Stimulated activated CD4-positive, alpha-beta T cell treated with anti-CD3 and anti-CD28 coated beads, Interleukin-4, amount 100 ng/mL, for 1 hour (primary cell): ENCODE measurements at regions not wholly inside any gene's neighbourhood (a gene's known extent, or its start where the extent isn't known, plus 50 kb on each side); places are given as distances from the start of the nearest gene placed in this dataset.
"Not testable (repeated sequence)": the region's sequence is repeated elsewhere in the genome, so short reads cannot be mapped to it uniquely, and the experiment has no call there.

Experiments
- DNase-seq: peaks from one replicate; pipeline ENCODE4 v3.0.0-alpha.2; 2020

DNA sequence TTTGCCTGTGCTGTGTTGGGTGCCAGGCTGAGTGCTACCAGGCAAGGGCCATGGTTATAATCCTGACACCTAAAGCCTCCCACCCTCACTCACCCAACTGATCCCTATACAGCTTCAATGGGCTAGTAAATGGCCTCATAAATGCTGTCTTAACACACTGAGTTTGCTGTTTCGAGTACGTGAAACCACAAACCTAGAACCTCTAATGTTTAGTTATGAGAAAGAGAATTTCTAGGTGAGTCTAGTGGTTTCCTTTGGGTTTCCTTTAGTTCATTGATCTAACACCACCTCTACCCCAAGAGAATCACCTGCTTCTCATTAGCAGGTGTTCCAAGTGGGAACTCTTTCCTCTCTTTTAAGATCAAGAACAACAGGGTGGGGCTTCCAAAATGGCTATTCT is 172.0 kb downstream of the MC4R start:
- DNase-seq: no peak

DNA sequence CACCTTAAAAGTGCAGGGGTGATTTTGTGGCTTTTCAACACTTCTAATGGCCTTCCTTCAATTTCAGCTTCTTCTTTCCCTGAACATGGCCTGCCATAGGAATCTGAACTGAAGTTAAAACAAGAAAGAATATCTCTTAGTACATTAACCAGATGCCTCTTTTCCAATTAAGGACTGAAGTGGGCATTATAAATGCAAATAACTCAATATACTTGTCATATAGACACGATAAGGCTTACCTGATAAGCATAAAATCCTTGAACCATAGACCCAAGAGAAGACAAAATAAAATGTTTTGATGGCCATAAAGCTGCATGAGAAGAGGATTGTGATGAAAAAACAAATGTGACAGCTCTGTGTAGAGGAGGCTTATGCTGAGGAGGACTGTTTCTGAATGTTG is 173.1 kb downstream of the MC4R start:
- no peak for DNase-seq

DNA sequence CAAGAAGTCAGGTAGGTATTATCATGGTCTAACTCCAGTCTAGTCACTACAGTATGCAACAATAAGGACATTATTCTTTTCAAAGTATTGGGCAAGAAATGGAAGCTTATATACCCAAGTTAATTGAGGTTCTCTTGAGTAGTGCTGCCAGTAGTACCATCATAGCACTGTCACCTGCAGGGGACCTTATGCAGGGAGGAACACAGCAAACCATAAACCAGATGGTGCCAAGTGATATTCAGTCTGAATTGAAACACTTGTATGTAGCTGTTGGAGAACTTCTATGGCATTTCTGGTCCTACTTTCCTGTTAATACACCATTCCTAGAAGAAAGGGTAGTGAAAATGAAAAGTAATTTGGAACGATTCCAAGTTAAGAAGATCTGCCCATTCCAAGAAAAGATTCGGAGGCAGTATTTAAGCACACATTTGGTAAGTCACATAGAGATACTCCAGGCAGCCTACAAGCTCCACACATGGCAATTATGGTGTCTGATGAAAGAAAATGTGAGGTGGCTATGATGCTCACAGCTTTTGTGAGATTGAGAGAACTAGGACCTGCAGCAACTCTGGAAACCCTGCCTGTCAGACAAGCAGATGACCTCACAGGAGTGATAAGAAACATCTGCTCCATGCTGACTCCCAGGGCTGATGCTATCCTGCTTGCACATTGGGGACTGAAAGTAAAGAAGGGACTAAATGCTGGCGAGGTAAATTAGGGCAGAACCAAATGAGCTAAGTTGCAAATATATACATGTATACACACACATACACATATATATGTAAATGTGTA is 174.7 kb downstream of the MC4R start:
- no peak for DNase-seq

DNA sequence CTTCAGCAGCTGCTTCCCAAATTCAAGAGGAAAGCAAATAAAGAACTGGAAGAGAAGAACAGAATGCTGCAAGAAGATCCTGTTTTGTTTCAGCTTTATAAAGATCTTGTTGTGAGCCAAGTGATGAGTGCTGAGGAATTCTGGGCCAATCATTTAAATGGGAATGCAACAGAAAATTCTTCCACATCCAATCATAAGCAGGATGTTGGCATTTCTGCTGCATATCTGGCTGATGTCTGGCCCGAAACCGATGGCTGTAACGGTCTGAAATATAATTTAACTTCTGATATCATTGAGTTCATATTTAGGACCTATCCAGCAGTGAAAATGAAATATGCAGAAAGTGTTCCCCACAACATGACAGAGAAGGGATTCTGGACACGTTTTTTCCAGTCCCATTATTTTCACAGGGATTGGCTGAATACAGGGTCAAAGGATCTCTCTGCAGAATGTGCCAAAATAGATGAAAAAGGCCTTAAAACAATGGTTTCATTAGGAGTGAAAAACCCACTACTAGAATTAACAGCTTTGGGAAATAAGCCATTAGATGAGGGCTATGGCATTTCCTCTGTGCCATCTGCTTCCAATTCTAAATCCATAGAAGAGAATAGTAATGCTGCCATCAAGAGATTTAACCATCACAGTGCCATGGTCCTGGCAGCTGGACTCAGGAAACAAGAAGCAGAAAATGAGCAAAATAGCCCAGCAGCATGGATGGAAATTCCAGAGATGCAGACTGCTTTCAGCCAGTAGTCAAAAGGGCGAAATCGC is 175.6 kb downstream of the MC4R start:
- DNase-seq: no peak

DNA sequence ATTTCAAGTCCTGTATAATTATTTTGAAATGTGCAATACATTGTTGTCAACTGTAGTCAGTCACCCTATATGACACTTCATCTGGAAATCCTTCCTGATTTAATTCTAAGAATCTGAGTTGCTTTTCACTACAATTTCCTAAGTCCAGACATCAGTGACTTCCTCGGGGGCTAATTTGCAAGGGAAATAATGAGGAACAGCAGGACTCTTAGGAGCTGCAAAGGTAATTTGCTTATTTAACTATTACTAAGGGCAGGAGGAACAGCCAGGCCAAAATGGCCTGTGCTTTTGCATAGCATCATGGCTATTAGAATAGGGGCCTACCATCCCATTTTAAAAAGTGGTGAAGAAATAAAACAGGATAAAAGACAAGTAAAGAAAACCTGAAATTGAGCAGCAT is 178.8 kb downstream of the MC4R start:
- DNase-seq: no peak

DNA sequence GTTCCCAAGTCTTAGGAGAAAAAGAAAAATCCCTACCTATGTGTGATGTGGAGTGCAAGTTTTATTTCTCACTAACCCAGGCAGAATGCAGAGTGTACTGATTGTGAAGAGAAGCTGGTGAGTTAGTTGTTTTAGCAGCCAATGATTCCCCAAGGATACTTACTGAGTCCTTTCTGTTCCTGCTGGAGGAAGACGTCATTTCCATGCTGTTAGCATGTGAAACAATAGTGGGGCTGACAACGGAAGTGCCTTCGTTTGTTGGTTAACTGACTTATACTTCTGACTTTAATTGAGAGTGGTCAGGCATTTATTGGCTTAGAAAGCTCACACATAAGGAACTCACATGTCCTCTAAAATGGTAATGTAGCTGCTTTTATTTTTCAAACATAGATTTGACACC is 180.6 kb downstream of the MC4R start:
- no peak for DNase-seq

DNA sequence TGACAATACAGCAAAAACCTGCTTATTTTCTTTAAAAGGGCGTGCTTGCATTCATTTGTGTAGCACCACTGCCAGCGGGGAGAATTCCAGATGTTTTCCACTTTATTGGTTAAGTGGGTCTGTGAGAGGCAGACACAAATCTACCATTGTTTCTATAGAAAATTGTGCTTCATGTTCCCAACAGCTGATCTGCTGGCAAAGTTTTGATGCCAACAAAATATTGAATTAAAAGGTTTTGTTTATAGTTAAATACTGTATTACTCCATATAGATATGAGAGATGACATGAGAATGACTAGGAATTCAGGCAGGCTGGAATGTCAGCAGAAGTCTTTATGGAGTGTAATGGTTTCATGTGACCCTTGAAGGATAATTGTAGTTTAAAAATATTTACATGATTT is 182.7 kb downstream of the MC4R start:
- DNase-seq: no peak

DNA sequence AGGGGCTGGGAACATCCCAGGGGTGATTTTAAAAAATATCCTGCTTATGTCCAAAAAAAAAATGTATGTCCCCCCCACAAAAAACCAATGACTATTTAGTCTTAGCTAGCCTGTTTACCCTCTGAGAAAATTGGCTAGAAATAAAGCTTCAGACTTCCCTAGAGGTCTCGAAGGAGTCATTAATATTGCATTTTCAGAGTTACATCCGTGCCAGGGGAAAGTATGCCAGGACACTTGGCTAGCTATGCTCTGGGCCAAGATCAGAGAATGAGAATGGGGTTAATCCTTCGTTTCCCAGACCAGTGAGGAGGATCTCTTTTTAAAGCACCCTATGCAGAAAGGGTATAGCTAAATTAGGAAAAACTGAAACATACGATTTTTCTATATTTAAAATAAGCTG is 183.6 kb downstream of the MC4R start:
- no peak for DNase-seq

DNA sequence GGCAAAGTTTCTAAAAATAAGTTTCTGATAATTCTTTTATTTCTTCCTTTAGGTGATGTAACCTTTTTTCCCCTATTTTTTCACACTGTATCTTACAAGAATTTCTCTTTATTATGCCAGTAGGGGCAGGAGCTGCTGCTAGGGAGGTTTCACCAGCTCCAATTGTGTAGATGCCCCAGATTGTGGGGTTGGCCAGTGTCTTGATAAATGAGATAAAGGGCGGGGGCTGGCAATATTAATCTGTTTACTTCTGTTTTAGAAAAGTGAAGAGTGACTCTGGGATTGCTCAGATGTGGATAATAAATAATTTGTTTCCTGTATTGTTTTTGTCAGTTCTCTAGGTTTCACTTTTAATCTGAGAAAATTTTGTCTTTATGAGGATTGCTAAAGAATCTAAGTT is 190.4 kb downstream of the MC4R start:
- DNase-seq: no peak

DNA sequence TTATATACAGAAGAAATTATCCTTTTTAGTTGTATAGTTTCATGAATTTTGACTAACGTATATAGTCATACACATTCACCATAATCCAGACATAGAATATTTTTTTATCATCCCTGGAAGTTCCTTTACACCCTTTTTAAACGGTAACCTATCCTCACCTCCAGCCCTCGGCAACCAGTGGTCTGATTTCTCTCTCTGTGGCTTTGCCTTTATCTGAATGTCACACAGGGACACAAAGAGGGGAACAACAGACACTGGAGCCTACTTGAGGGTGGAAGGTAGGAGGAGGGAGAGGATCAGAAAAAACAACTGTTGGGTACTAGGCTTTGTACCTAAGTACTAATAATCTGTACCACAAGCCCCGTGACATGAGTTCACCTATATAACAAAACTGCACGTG is 191.9 kb downstream of the MC4R start:
- no peak for DNase-seq

DNA sequence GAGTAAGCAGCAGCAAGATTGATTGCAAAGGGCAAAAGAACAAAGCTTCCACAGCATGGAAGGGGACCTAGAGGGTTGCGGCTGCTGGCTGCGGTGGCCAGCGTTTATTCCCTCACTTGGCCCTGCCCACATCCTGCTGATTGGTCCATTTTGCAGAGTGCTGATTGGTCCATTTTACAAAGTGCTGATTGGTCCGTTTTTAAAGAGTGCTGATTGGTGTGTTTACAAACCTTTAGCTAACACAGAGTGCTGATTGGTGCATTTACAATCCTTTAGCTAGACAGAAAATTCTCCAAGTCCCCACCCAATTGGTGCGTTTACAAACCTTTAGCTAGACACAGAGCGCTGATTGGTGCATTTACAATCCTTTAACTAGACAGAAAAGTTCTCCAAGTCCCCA is 194.4 kb downstream of the MC4R start:
- DNase-seq: not testable (repeated sequence)

DNA sequence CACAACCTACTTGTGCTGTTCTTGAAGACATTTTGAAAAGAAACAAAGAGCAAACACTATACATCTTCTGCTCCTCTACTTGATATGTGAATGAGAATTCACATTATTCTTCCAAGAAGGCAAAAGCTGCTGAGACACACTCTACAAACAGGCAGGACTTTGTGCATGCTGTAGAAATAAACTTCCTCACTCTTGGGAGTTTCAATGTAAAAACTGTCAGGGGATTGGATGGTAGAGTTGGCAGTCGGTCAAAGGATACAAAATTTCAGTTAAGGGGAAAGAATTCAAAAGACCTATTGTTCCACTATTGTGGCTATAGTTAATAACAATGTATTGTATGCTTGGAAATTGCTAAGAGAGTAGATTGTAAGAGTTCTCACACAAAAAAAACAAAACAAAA is 196.3 kb downstream of the MC4R start:
- no peak for DNase-seq

DNA sequence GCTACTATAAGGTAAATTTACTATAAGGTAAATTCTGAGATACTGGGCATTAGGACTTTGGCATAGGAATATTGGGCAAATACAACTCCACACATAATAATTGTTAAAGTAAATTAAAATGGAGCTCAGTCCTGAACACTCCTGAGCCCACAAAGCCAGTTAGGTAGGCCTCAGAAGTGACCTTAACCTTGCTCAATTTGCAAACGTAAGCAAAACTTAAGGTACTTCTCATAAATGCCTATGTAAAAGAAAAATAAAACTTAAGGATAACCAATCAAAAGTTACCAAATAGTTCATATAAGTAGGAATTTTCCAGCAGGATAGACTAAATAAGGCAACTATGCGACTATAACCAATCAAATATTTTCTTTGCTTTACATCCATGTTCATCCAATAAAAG is 197.7 kb downstream of the MC4R start:
- no peak for DNase-seq

DNA sequence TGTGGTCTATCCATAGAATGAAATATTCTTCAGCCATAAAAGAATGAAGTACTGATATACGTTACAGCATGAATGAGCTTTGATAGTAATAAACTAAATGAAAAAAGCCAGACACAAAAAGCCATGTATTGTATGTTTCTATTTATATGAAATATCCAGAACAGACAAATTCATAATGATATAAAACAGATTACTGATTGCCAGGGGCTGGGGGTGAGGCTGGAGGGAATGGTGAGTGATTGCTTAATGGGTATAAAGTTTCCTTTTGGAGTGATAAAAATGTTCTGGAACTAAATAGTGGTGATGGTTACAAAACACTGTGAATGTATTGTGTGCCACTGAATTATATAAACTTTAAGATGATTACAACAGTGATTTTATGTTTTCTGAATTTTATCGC is 200.5 kb downstream of the MC4R start:
- no peak for DNase-seq

DNA sequence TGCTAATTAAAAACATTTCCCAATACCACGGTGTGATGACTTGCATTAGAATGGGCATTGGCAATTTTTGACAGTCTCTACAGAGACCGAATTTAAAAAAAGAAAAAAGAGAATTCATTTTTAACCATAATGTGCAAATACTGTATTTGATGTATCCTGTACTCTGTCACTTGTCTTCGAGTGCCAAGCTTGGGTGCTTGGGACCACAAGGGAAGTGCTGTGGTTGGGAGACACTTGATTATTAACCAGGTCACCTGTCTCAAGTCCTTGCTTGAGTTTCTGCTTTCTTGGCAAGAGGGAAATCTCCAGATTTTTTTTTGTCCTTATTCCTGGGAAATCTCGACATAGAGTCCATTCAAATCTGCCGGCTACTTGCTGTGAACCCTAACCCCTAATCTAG is 209.0 kb downstream of the MC4R start:
- DNase-seq: no peak

DNA sequence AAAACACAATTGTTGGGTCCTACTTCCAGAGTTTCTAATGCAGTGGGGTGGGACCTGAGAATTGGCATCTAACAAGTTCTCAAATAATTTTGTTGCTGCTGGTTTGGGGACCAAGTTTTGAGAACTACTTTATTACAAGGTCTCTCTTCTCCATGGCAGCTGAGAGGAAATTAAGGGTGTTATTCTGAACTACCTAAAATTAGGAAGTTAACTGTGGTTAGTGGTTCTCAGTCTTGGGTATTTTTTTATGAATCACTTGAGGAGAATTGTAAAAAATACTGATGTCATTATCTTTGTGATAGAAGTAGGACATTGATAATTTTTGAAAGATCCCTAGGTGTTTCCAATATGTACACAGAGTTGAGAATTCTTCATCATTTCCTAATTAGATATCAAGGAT is 210.2 kb downstream of the MC4R start:
- no peak for DNase-seq

DNA sequence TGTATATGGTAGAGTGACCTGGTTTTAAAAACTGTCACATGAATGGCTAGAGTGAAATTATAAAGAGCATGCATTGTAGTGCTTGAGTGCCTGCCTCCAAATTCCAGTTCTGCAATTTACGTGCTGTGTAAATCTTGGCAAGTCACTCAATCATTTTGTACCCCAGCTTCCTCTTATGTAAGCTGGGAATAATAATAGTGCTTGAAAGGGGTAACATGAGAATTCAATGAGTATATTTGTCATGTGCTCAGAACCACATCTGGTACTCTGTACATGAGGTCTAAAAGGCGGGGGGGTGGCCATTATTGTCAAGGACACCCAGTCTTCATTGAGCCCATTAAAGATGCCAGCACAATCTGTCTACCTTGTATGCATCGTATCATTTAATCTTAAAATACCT is 214.8 kb downstream of the MC4R start:
- DNase-seq: no peak

DNA sequence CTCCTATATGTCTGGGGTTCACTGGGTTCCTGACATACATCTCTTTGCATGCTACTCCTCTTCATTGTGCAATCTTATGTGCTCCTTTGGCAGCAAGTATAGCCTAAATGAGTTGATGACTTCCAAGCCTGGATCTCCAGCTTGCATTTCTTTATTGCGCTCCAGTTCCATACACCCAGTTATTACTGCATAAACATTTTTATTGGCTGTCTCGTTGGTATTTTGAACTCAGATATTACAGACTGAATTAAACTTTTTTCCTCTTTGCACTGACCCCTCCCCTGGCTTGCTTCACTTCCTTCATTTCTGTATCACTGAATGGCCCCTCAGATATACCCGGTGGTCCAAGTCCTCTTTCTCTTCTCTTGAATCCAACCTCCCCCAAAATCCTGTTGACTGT is 219.2 kb downstream of the MC4R start:
- DNase-seq: no peak

DNA sequence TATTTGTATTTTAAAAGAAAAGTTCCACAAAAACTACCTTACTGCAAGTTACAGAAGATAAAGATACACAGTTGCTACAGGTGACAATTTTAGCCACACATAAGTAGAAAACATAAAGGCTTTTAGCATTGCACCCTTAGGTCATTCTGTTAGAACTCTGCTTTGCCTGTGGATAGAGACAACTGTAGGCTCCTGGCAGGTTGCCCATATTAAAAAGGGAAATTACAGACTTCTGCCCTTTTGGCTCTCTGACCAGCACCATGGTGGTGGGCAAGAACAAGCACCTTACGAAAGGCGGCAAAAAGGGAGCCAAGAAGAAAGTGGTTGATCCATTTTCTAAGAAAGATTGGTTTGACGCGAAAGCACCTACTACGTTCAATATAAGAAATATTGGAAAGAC is 223.3 kb downstream of the MC4R start:
- DNase-seq: no peak

DNA sequence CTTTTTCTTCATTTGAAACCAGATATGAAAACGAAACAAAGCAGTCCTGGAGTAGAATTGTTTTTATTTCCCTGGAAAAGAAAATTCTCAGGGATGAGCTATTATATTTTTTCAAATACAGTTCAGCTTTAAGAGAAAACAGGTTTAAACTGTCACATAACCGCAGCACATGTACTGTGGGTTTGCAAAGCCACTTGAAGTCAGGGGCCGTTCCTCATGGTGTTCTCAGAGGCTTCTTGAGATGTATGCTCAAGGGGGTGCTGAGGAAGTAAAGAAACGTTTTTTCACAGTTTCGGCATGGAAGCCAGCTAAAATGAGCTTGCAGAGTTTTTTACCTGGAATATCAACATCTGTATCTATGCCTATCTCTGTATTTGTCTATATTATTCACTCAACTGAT is 225.3 kb downstream of the MC4R start:
- no peak for DNase-seq

DNA sequence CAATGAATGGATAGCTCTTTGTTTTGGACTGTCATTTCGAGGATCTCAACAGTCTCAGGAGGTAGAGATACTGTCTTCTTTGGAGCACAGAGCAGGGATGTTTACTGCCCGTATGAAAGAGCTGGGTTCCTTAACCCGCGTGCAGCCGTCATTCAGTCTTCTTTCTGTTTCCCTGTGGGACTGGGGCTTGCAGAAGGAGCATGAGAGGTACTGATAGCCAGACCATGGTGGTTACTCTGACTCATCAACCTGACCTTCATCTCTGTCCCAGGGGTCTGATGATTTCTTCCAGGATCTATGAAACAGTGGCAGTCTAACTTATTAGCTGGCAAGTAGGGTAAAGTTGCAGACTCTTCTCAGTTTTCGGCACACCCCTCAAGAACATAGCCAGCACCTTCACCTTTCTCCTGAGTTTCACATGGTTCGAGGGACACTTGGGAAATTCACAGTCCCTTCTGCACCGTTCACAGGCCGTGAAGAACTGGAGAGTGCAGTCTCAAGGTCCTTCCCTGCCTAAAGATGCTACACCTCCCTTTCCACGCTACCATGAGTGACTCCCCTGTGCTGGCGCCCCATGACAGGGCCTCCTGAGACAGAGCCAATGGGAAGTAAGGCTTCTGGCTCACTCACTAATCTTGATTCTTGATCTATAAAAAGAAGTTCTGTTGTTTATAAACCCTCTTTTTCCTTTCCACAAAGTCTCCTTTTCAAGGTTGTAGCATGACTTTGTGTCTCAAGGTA is 226.2 kb downstream of the MC4R start:
- DNase-seq: no peak

DNA sequence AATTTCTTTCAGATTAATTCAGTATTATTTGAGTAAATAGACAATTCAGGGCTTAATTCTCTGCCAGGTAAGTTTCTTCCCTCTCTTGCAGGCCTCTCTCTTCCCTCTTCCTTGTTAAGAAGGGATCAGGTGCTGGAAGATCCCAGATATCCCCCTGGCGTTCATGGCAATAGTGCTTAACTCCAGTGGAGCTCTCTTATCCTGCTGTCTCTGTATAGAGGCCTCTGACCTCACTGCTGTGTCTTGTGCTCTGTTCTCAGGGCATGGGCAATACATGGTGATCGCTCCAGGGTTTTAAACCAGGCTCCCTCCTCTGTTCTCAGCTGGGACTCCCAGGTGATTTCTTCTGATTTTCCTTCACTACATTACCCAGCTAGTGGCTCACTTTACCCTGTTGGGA is 226.8 kb downstream of the MC4R start:
- no peak for DNase-seq

DNA sequence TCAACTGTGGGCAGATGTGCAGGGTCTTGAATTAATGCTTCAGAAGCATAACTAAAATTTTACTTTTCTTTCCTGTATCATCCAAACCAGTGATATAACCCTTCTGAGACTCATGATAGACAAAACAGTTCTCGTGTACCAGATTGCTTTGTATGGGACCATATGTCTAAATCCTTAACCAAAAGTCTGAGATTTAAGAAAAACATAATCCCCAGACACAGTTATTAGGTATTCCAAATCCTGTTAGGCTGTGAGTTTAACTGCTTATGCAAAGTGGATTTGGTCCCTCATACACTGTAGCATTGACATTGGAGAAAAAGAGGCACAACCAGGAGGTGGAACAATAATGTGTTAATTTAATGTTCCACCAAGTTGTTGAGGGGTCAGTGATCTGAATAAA is 235.0 kb downstream of the PMAIP1 start:
- DNase-seq: no peak

DNA sequence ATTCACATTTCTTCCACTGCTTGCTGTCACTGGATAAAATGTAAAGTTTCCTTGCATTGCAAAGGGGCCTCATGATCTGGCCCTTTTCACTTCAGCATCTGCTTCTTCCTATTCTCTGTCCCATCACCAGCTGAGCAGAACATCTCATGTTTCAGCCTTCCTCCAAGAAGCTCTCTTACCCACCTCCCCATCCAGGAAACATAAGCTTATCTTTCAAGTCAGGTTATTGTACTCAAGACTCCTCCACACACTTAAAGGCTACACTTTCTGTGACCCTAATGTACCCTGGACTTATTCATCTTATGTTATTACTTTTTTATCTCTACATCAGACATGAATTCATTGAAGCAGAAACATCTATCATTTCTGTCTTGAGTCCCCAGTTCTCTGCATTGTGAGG is 230.5 kb downstream of the PMAIP1 start:
- DNase-seq: no peak
